NCI-H82 treated with DMSO at 0.1 percent for 48 hours (cell line): ENCODE measurements at regions not wholly inside any gene's neighbourhood (a gene's known extent, or its start where the extent isn't known, plus 50 kb on each side); places are given as distances from the start of the nearest gene placed in this dataset.
"Not testable (repeated sequence)": the region's sequence is repeated elsewhere in the genome, so short reads cannot be mapped to it uniquely, and the experiment has no call there.

Experiments used
- DNase-seq: peaks from one replicate; lab custom pipeline; 2025; ENCODE audit not compliant: unreplicated experiment; lab: John Stamatoyannopoulos, UW

- DNase-seq: not testable (repeated sequence)
These were observed 53.6 kb upstream of the MAPK10 start for GRCh38 chr4:86413426-86413825.

- DNase-seq: no peak
These were observed 54.8 kb upstream of the MAPK10 start for GRCh38 chr4:86414686-86415085.

GRCh38 chr4:86416081-86416480 lies 56.2 kb upstream of the MAPK10 start:
- no peak for DNase-seq

GRCh38 chr4:86421461-86421860 lies 61.6 kb upstream of the MAPK10 start:
- DNase-seq: no peak

GRCh38 chr4:86431543-86432116 lies 71.8 kb upstream of the MAPK10 start:
- DNase-seq: no peak

- no peak for DNase-seq
These were observed 72.8 kb upstream of the MAPK10 start for GRCh38 chr4:86432559-86433134.

- no peak for DNase-seq
These were observed 79.4 kb upstream of the MAPK10 start for GRCh38 chr4:86439293-86439692.

GRCh38 chr4:86441175-86441936 lies 81.5 kb upstream of the MAPK10 start:
- no peak for DNase-seq

- DNase-seq: no peak
These were observed 83.0 kb upstream of the MAPK10 start for GRCh38 chr4:86442881-86443280.

GRCh38 chr4:86443495-86443894 lies 83.6 kb upstream of the MAPK10 start:
- no peak for DNase-seq

- DNase-seq: no peak
These were observed 87.1 kb upstream of the MAPK10 start for GRCh38 chr4:86446996-86447395.

- DNase-seq: no peak
These were observed 89.0 kb upstream of the MAPK10 start for GRCh38 chr4:86448871-86449270.

- no peak for DNase-seq
These were observed 90.1 kb upstream of the MAPK10 start for GRCh38 chr4:86449746-86450588.

- DNase-seq: no peak
These were observed 91.0 kb upstream of the MAPK10 start for GRCh38 chr4:86450861-86451260.

- DNase-seq: no peak
These were observed 91.9 kb upstream of the MAPK10 start for GRCh38 chr4:86451560-86452330.

GRCh38 chr4:86452422-86452891 lies 92.6 kb upstream of the MAPK10 start:
- DNase-seq: no peak

GRCh38 chr4:86452924-86453531 lies 93.2 kb upstream of the MAPK10 start:
- DNase-seq: no peak

GRCh38 chr4:86453611-86454072 lies 93.8 kb upstream of the MAPK10 start:
- not testable (repeated sequence) for DNase-seq

- DNase-seq: no peak
These were observed 102.0 kb upstream of the MAPK10 start for GRCh38 chr4:86461849-86462248.

- no peak for DNase-seq
These were observed 112.6 kb upstream of the MAPK10 start for GRCh38 chr4:86472377-86473019.
